Astrocyte of the hippocampus (primary cell): ENCODE measurements at regions not wholly inside any gene's neighbourhood (a gene's known extent, or its start where the extent isn't known, plus 50 kb on each side); places are given as distances from the start of the nearest gene placed in this dataset.

Experiments
- DNase-seq: peaks from one replicate; pipeline ENCODE4 v3.0.0; 2011; ENCODE audit warnings: low read depth, low spot score

DNA sequence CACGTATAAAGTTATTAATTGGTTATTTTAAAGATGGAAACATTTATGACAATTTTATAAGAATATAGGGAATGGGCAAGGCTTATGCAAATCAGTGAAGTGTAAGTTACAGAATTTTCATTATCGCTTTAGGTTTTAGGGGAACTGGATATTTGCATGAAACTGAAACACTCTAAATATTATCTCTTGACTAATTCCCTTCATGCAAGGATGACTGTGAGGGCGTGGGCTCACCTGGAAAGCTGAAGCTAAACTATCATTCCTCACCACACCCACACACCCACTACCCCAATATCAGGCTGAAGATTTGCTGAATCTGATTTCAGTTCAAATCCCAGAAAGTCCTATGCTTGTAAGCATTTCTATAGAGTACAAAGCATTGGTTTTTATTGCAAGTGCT lies 81.7 kb upstream of the ARHGAP24 start:
- no peak for DNase-seq

DNA sequence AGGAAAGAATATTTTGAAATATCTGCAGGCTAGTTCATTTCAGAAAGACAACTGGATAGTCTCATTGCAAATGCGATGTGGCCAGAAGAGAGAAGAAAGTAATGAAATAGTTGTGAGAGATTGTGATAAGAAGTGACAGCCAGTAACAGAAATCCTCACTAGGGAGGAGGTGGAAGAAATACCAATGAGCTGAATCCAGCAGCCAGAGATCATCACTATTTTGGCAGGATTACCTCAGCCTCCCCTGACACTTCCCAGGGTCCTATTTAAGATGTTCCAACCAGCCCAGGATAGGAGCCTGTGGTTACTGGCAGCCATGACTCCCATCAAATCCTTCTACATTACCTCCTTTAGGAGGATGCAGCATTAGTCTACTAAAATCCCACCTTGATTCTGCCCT lies 76.7 kb upstream of the ARHGAP24 start:
- DNase-seq = peak; percentile 57

DNA sequence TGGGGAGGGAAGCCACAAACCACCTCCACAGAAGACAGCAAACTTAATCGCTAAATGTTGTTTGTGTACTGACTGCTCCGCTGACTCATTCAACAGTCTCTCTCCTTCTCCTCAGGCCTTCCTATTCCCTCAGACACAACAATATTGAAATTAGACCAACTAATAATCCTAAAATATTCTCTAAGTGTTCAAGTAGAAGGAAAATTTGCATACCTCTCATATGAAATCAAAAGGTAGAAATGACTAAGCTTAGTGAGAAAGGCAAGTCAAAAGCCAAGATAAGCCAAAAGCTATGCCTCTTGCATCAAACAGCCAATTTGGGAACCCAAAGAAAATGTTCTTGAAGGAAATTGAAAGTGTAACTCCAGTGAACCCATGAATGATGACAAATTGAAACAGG lies 75.7 kb upstream of the ARHGAP24 start:
- peak; percentile 51 for DNase-seq

DNA sequence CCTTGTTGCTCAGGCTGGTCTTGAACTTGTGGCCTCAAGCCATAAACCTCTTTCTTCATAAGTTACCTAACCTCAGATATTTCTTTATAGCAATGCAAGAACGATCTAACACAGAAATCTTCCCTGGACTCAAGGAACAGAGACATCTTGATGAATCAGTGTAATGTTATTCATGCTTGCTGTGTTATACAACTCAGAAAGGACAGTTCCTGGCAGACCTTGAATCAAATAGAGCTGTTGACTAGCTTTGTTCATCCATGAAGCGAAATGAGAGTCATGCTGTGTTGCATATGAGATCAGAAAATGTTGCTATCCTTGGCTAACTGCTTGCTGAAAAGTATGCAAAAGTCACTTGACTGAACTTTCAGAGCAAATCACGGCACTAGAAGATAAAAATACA lies 72.6 kb upstream of the ARHGAP24 start:
- DNase-seq = peak; percentile 86

DNA sequence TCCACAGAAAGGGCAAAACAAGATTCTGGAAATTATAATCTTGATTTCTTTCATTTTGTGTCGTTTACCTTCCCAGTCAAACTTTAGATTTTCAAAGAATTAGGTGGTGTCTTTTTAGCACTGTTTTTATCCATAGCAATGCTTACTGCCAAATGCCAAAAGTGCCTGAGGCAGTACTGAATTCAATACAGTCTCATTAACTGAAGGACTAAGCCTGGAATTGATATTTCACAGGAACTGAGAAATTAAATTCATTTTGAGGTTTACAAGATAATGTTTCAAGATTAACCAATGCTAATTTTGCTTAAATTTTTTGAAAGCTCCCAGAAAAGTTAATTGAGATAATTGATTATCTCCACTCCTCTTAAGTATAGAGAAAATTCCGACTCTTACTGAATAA lies 68.8 kb upstream of the ARHGAP24 start:
- DNase-seq = peak; percentile 28

DNA sequence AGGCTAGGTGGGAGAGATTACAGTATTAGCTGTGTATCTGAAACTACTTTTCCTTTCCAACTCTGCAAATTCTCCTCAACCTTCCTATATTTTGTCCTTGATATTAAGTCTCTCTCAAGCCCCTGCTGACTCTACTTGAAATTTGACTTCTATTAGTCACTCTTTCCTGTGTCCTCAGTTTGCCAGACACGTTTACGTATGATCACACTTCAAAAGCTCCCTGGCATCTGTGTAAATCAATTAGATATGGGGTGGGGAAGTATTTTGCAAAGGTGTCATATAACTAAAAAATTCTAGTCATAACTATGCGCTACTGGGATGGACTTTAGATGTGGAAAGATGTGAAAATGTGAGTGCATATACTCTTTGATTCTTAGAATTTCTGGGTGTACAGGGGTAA lies 67.4 kb upstream of the ARHGAP24 start:
- DNase-seq = no peak

DNA sequence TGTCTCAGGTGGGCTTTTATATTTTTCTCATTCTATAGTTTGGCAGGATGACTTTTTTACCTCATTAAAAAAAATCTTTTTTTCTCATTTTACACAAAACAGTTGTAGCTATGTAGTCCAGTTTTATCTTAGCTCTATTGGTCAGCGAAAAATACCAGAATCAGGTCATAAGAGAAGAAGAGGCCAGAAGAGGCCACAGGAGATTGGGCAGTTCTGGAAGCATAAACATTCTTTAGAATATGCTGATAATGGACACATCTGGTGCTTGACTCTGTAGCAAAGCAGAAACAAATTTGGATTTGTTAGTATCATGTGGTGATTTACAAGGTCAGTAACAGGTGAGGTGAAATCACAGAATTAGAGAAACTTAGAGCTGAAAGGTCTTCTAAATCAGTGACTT lies 66.6 kb upstream of the ARHGAP24 start:
- no peak for DNase-seq

DNA sequence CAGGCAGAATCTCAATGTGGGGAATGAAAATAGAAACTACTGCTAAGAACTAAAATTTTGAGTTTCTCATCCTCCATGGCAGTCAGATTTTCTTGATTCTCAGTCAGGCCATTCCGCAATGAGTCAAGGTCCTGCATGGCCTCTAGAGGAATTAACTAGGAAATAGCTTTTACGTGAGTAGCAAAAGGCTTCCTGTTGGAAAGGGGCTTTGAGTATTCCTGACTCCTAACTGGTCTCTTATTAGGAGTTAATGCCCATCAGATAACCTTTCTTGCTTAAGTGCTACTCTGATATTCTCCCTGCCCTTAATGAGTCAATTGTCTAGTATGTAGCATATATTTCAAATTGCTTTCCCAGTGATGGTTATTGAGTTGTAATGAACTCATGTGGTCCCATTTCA lies 65.7 kb upstream of the ARHGAP24 start:
- no peak for DNase-seq

DNA sequence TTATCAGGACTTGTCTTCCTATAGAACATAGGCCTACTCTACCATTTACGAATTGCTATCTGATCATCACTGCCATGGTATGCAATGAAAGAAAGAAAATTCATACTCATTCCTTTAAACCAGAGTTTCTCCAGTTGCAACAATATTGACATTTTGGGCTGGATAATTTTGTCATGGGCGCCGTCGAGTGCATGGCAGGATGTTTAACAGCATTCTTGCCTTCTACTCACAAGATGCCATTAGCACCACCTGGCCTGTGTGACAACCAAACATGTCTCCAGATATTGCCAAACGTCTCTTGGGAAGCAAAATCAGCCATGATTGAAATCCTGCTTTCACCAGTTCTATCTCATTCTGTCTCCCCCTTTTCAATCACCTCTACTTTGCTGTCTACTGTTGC lies 63.6 kb upstream of the ARHGAP24 start:
- DNase-seq = no peak

DNA sequence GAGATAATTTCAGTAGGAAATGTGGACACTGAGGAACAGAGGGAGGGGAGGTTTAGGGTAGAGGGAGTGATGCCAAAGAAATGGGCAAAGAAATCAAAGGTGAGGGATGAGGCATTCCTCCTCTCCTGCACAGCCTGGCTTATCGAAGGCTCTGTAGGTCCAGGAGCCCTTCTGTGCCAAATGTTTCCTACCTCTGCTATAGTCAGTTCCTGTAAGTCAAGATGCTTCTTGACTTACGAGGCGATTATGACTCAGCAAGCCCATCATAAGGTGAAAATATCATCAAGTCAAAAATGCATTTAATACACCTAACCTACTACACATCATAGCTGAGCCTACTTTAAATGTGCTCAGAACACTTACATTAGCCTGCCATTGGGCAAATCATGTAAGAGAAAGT lies 60.0 kb upstream of the ARHGAP24 start:
- DNase-seq = no peak

DNA sequence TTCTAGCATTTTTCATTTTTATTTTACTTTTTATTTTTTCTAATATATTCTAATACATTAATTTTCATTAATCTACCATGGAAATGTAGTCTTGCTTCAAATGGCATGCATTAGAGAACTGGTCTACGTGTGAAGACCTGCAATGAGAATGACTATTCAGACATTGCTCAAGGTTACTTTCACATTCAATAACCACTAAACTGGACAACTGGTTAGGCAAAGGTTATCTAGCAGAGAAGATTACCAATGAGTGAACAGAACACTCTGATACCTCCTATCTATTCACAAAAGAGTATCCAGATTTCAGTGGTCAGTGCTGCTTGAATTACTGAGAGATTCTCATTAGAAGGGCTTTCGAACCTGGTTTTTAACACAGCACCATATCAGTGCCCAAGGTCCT lies 58.9 kb upstream of the ARHGAP24 start:
- DNase-seq = no peak

DNA sequence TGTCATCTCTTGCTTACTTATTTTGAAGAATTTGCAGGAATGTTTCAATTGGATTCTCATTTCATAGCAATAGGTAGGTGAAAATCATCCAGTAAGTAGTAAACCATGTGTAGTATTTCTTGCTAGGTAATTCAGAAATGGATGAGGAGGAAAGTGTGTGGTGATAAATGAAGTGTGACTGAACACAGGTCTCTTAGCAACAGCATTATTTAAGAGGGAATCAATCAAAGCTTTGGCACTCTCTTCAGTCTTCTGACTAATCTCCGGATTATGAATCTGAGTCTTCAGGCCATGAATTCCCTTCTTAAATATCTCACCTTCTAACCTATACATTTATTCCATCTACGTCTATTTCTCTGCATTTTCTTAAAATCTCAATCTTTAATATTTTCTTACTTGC lies 55.8 kb upstream of the ARHGAP24 start:
- DNase-seq = no peak

DNA sequence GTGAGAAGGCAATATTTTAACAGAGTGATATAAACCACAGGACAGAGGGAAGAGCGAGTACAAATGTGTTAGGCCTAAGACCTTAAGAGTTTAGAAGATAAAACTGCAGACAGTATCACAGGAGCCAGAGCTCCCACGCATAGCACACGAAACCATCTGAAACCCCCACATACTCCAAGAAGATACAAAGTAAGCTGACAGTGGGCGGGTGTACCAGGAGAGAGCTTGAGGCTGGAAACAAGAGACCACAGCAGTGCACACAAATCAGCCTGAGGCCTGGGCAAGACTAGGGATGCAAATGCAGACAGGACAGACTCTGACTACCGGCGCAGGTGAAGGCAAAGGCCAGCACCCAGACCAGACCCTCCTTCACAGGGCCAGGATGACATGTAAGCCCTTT lies 54.1 kb upstream of the ARHGAP24 start:
- no peak for DNase-seq

DNA sequence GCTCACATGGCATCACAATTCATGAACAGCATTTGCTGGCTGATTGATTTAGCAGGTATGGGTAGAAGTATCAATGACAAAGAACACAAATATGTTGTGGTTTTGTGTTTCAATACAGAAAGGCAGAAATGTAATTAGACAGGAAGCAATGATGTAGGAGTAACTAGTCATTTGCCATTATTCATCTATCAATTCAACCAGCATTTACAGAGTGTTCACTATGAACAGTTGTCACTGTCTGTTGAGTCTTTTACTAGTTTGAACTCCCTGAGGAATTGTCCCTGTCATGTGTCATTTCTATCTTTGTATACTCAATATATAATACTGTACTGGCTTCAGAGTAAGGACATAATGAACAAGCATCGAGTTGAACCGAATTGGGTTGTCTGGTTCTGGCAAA lies 51.5 kb upstream of the ARHGAP24 start:
- no peak for DNase-seq
